OCI-LY3 (cell line): ENCODE measurements at regions not wholly inside any gene's neighbourhood (a gene's known extent, or its start where the extent isn't known, plus 50 kb on each side); places are given as distances from the start of the nearest gene placed in this dataset.

Experiments used
- CTCF ChIP-seq: fragments of 200-600, 300-600 bp; sonication (generic); IDR thresholded peaks from 2 replicates; pipeline ENCODE4 v1.5.1; 2014; ENCODE audit warnings: antibody characterized with exemption, low read length, low read depth
- EZH2phosphoT487 ChIP-seq: fragments of 200-600 bp; shearing (Covaris generic); IDR thresholded peaks from 2 replicates; pipeline ENCODE4 v1.6.1; 2018; ENCODE audit warnings: antibody characterized with exemption, mixed run types, low read depth

GRCh38 chr12:4054630-4055029 is 181.4 kb upstream of the PARP11 start:
- TF ChIP-seq CTCF (no peak), EZH2phosphoT487 (no peak)
